Dermis microvascular lymphatic vessel endothelial cell (primary cell): ENCODE measurements at regions not wholly inside any gene's neighbourhood (a gene's known extent, or its start where the extent isn't known, plus 50 kb on each side); places are given as distances from the start of the nearest gene placed in this dataset.
"Not testable (repeated sequence)": the region's sequence is repeated elsewhere in the genome, so short reads cannot be mapped to it uniquely, and the experiment has no call there.

Experiments used
- DNase-seq, 2 donors: peaks; one replicate each; pipeline versions ENCODE4 v3.0.0 to v3.0.0-alpha.2; 2010; ENCODE audit warnings: low read depth in 2 of 2

GRCh38 chr14:19346074-19346480 is 88.1 kb downstream of the POTEG start:
- not testable (repeated sequence) for DNase-seq

- not testable (repeated sequence) for DNase-seq
These were observed 87.5 kb downstream of the POTEG start for GRCh38 chr14:19346636-19347035.

GRCh38 chr14:19347112-19347511 is 87.0 kb downstream of the POTEG start:
- DNase-seq = not testable (repeated sequence)
